SK-N-SH treated with all-trans-retinoic acid at 6 μM for 48 hours (cell line): ENCODE measurements at regions not wholly inside any gene's neighbourhood (a gene's known extent, or its start where the extent isn't known, plus 50 kb on each side); places are given as distances from the start of the nearest gene placed in this dataset.
A peak's percentile ranks its signal among the peaks of the same experiment; 100 is the strongest.

Experiments
- ATAC-seq: fragments of 200-7000 bp; cut with Tn5 transposase; 3 replicates; pipeline ENCODE4 v1.9.1; 2020; ENCODE audit warnings: mild to moderate bottlenecking, moderate library complexity
- ARNTL ChIP-seq: fragments of 450-650 bp; formaldehyde crosslinking; IDR thresholded peaks from 2 replicates; pipeline ENCODE4 v1.5.0; 2020; ENCODE audit warnings: low read depth, mild to moderate bottlenecking, moderate library complexity, borderline replicate concordance
- BACH2 ChIP-seq: fragments of 250-450 bp; sonication (Bioruptor Pico); IDR thresholded peaks from 2 replicates; pipeline ENCODE4 v1.9.0; 2021; ENCODE audit warnings: mild to moderate bottlenecking, borderline replicate concordance
- CSDC2 ChIP-seq: fragments of 250-450 bp; sonication (Bioruptor Pico); IDR thresholded peaks from 2 replicates; pipeline ENCODE4 v1.5.0; 2020; ENCODE audit warnings: mild to moderate bottlenecking, moderate library complexity
- ESRRG ChIP-seq: fragments of 250-450 bp; sonication (Bioruptor Pico); IDR thresholded peaks from 2 replicates; pipeline ENCODE4 v1.6.1; 2021; ENCODE audit warnings: mild to moderate bottlenecking
- GLIS3 ChIP-seq: fragments of 250-450 bp; sonication (Bioruptor Pico); IDR thresholded peaks from 2 replicates; pipeline ENCODE4 v1.5.0; 2020; ENCODE audit warnings: mild to moderate bottlenecking, moderate library complexity
- ISL1 ChIP-seq: fragments of 250-450 bp; sonication (Bioruptor Pico); IDR thresholded peaks from 2 replicates; pipeline ENCODE4 v2.1.2; 2022; ENCODE audit warnings: mild to moderate bottlenecking, moderate library complexity
- OSR1 ChIP-seq: fragments of 250-450 bp; sonication (Bioruptor Pico); IDR thresholded peaks from 2 replicates; pipeline ENCODE4 v1.8.0; 2022; ENCODE audit warnings: moderate library complexity, mild to moderate bottlenecking, inconsistent platforms
- PATZ1 ChIP-seq: fragments of 250-450 bp; sonication (Bioruptor Pico); IDR thresholded peaks from 2 replicates; pipeline ENCODE4 v1.8.0; 2020; ENCODE audit warnings: mild to moderate bottlenecking, moderate library complexity, borderline replicate concordance
- POU6F1 ChIP-seq: fragments of 250-450 bp; sonication (Bioruptor Pico); IDR thresholded peaks from 2 replicates; pipeline ENCODE4 v1.8.0; 2021; ENCODE audit warnings: low read depth, mild to moderate bottlenecking, moderate library complexity, borderline replicate concordance
- PPARA ChIP-seq: fragments of 250-450 bp; sonication (Bioruptor Pico); IDR thresholded peaks from 2 replicates; pipeline ENCODE4 v1.5.0; 2020; ENCODE audit warnings: mild to moderate bottlenecking, borderline replicate concordance
- SNAI2 ChIP-seq: fragments of 250-450 bp; sonication (Bioruptor Pico); IDR thresholded peaks from 2 replicates; pipeline ENCODE4 v1.5.0; 2020; ENCODE audit warnings: mild to moderate bottlenecking, moderate library complexity
- TCF4 ChIP-seq: fragments of 250-450 bp; sonication (Bioruptor Pico); IDR thresholded peaks from 2 replicates; pipeline ENCODE4 v1.8.0; 2021; ENCODE audit warnings: mild to moderate bottlenecking, moderate library complexity, borderline replicate concordance
- TOX ChIP-seq: fragments of 250-450 bp; sonication (Bioruptor Pico); IDR thresholded peaks from 2 replicates; pipeline ENCODE4 v1.8.0; 2021; ENCODE audit warnings: mild to moderate bottlenecking, moderate library complexity, borderline replicate concordance
- ZC3H10 ChIP-seq: fragments of 250-450 bp; sonication (Bioruptor Pico); IDR thresholded peaks from 2 replicates; pipeline ENCODE4 v1.5.1; 2021; ENCODE audit warnings: mild to moderate bottlenecking, moderate library complexity
- ZFP3 ChIP-seq: fragments of 250-450 bp; sonication (Bioruptor Pico); IDR thresholded peaks from 2 replicates; pipeline ENCODE4 v1.5.0; 2020; ENCODE audit warnings: mild to moderate bottlenecking, moderate library complexity
- ZFP30 ChIP-seq: fragments of 450-650 bp; formaldehyde crosslinking; IDR thresholded peaks from 2 replicates; pipeline ENCODE4 v1.5.0; 2022; ENCODE audit warnings: mild to moderate bottlenecking, moderate library complexity
- ZNF565 ChIP-seq: fragments of 450-650 bp; formaldehyde crosslinking; conservative IDR thresholded peaks from 2 replicates; pipeline ENCODE4 v1.5.0; 2020; ENCODE audit warnings: low read depth, mild to moderate bottlenecking, moderate library complexity
- ZNF70 ChIP-seq: fragments of 450-650 bp; formaldehyde crosslinking; IDR thresholded peaks from 2 replicates; pipeline ENCODE4 v1.5.0; 2020; ENCODE audit warnings: mild to moderate bottlenecking, moderate library complexity
- ZNF8 ChIP-seq: fragments of 450-650 bp; formaldehyde crosslinking; IDR thresholded peaks from 2 replicates; pipeline ENCODE4 v1.5.0; 2020; ENCODE audit warnings: mild to moderate bottlenecking, moderate library complexity
- TF ChIP-seq, protein P1 (sequence below): fragments of 250-450 bp; sonication (Bioruptor Pico); IDR thresholded peaks from 2 replicates; pipeline ENCODE4 v1.5.1; 2020; ENCODE audit warnings: low read depth, mild to moderate bottlenecking, moderate library complexity
- TF ChIP-seq, protein P2 (sequence below): fragments of 250-450 bp; sonication (Bioruptor Pico); IDR thresholded peaks from 2 replicates; pipeline ENCODE4 v1.5.0; 2020; ENCODE audit warnings: mild to moderate bottlenecking, moderate library complexity

DNA sequence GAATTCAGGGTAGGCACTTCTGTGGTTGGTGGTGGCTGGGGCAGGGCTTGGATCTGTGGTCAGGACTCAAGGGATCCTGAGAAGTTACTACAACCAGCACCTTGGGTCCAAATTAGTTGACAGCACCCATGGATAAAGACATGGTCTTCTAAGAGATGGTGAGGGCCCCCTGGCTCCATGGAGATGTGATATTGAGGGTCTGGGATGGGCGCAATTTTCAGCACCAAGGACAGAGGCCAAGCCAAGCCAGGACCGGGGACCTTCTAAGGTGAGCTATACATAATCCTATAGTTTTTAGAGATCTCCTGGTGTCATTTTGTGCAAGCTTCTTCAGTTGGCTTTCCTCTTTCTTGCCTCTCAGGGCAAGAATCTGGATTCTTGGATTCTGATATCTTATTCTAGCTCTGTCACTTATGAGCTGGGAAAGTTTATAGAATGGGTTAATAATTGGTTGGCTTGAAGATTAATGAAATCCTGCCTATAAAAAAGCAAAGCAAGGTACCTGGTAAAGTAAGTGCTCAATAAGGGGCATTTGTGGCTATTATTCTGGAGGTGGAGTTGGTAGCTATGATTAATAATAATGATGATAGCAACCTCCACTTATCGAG lies 130.1 kb upstream of the LHX5 start:
- ATAC-seq = no peak
- no peak for TF ChIP-seq ZFP3 (CRISPR knock-in tag)
- no peak for TF ChIP-seq TCF4 (CRISPR knock-in tag)
- TF ChIP-seq SNAI2 (CRISPR knock-in tag) = no peak
- no peak for TF ChIP-seq ARNTL (CRISPR knock-in tag)

- TF ChIP-seq PATZ1 (CRISPR knock-in tag) (no peak), TCF4 (CRISPR knock-in tag) (no peak), ZNF565 (no peak), ZNF70 (CRISPR knock-in tag) (no peak), GLIS3 (CRISPR knock-in tag) (no peak), OSR1 (no peak), ISL1 (CRISPR knock-in tag) (no peak), PPARA (no peak), ARNTL (CRISPR knock-in tag) (no peak), ZNF8 (CRISPR knock-in tag) (no peak), ESRRG (CRISPR knock-in tag) (no peak), ZC3H10 (no peak), BACH2 (CRISPR knock-in tag) (no peak), ZFP30 (CRISPR knock-in tag) (no peak), ZFP3 (CRISPR knock-in tag) (no peak)
- TF ChIP-seq, protein P1, sequence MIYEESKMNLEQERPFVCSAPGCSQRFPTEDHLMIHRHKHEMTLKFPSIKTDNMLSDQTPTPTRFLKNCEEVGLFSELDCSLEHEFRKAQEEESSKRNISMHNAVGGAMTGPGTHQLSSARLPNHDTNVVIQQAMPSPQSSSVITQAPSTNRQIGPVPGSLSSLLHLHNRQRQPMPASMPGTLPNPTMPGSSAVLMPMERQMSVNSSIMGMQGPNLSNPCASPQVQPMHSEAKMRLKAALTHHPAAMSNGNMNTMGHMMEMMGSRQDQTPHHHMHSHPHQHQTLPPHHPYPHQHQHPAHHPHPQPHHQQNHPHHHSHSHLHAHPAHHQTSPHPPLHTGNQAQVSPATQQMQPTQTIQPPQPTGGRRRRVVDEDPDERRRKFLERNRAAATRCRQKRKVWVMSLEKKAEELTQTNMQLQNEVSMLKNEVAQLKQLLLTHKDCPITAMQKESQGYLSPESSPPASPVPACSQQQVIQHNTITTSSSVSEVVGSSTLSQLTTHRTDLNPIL = no peak
- no peak for ATAC-seq
Measured at GRCh38 chr12:113598815-113599406, 127.2 kb upstream of the LHX5 start.

DNA sequence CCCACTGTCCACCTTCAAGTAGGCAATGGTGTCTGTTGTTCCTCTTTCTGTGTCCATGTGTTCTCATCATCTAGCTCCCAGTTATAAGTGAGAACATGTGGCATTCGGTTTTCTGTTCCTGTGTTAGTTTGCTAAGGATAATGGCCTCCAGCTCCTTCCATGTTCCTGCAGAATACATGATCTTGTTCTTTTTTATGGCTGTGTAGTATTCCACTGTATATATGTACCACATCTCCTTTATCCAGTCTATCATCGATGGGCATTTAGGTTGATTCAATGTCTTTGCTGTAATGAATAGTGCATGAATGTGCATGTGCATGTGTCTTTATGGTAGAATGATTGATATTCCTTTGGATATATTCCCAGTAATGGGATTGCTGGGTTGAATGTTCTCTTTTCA lies 123.3 kb upstream of the LHX5 start:
- ATAC-seq = no peak
- TF ChIP-seq ZNF8 (CRISPR knock-in tag) = peak; percentile 37; the same call in 1 of the 2 replicates
- TF ChIP-seq, protein P2, sequence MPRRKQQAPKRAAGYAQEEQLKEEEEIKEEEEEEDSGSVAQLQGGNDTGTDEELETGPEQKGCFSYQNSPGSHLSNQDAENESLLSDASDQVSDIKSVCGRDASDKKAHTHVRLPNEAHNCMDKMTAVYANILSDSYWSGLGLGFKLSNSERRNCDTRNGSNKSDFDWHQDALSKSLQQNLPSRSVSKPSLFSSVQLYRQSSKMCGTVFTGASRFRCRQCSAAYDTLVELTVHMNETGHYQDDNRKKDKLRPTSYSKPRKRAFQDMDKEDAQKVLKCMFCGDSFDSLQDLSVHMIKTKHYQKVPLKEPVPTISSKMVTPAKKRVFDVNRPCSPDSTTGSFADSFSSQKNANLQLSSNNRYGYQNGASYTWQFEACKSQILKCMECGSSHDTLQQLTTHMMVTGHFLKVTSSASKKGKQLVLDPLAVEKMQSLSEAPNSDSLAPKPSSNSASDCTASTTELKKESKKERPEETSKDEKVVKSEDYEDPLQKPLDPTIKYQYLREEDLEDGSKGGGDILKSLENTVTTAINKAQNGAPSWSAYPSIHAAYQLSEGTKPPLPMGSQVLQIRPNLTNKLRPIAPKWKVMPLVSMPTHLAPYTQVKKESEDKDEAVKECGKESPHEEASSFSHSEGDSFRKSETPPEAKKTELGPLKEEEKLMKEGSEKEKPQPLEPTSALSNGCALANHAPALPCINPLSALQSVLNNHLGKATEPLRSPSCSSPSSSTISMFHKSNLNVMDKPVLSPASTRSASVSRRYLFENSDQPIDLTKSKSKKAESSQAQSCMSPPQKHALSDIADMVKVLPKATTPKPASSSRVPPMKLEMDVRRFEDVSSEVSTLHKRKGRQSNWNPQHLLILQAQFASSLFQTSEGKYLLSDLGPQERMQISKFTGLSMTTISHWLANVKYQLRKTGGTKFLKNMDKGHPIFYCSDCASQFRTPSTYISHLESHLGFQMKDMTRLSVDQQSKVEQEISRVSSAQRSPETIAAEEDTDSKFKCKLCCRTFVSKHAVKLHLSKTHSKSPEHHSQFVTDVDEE = no peak

GRCh38 chr12:113591480-113591974 lies 119.9 kb upstream of the LHX5 start:
- ATAC-seq = no peak
- TF ChIP-seq PATZ1 (CRISPR knock-in tag) (no peak), ZNF8 (CRISPR knock-in tag) (no peak), BACH2 (CRISPR knock-in tag) (no peak), ZC3H10 (no peak), CSDC2 (CRISPR knock-in tag) (no peak), TOX (CRISPR knock-in tag) (no peak), ZNF565 (no peak), ZFP3 (CRISPR knock-in tag) (no peak), ZNF70 (CRISPR knock-in tag) (no peak), POU6F1 (CRISPR knock-in tag) (no peak), PPARA (no peak)
- TF ChIP-seq, protein P2 = no peak
- TF ChIP-seq, protein P1 = no peak
